ENCODE measurements at regions not wholly inside any gene's neighbourhood (a gene's known extent, or its start where the extent isn't known, plus 50 kb on each side); places are given as distances from the start of the nearest gene placed in this dataset.

DNA sequence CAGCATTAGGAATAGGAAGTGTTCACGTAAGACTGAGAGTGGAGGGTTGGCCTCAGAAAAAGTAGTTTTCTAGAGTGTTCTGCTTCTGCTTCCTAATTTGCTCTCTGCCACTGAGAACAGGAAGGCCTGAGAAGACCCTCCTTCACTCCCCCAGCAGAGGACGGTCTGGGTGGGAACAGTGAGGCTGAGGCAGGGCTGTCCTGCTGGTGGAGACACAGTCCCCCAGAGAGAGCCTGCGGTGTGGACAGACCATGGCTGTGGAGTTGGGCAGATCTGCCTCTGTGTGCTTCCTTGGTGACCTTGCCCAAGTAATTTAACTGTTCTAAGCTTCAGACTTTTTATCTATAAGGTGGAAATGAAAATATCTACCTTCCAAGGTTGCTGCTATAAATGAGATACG is 182.3 kb downstream of the DACT1 start:
- TF ChIP-seq, protein P1, sequence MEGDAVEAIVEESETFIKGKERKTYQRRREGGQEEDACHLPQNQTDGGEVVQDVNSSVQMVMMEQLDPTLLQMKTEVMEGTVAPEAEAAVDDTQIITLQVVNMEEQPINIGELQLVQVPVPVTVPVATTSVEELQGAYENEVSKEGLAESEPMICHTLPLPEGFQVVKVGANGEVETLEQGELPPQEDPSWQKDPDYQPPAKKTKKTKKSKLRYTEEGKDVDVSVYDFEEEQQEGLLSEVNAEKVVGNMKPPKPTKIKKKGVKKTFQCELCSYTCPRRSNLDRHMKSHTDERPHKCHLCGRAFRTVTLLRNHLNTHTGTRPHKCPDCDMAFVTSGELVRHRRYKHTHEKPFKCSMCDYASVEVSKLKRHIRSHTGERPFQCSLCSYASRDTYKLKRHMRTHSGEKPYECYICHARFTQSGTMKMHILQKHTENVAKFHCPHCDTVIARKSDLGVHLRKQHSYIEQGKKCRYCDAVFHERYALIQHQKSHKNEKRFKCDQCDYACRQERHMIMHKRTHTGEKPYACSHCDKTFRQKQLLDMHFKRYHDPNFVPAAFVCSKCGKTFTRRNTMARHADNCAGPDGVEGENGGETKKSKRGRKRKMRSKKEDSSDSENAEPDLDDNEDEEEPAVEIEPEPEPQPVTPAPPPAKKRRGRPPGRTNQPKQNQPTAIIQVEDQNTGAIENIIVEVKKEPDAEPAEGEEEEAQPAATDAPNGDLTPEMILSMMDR (IDR thresholded peaks at IDR 0.05; ENCODE audit: low read depth, low read length), result no peak
- no peak overlapping the region for H3K4me3 ChIP-seq (replicated peaks in 1 of 2; ENCODE audit: low read depth in 2 of 2, low read length in 2 of 2)
- DNase-seq (ENCODE audit: low read depth in 2 of 2), result no peak

DNA sequence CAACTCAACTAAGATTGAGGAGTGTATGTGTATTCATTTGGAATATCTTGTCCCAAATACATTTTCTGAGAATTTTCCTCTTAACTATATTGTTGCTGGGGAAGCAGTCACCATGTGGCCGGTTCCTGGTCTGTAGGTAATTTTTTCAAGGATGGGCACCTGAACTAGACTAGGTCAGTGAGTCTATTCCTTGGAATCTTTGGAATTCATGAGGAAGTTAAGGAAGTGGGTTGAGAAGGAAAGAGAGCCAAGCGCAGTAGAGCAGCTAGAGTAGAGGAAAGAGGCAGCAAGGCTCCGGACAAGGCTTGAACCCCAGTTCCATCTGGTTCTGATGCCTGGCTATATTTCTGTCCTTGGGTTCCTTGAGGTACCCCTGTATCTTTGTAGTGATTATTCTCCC is 183.7 kb downstream of the DACT1 start:
- no peak for DNase-seq (ENCODE audit: low read depth in 2 of 2)
- no peak overlapping the region for H3K4me3 ChIP-seq (replicated peaks in 1 of 2; ENCODE audit: low read depth in 2 of 2, low read length in 2 of 2)
- TF ChIP-seq, protein P1 (IDR thresholded peaks at IDR 0.05; ENCODE audit: low read depth, low read length), result no peak

DNA sequence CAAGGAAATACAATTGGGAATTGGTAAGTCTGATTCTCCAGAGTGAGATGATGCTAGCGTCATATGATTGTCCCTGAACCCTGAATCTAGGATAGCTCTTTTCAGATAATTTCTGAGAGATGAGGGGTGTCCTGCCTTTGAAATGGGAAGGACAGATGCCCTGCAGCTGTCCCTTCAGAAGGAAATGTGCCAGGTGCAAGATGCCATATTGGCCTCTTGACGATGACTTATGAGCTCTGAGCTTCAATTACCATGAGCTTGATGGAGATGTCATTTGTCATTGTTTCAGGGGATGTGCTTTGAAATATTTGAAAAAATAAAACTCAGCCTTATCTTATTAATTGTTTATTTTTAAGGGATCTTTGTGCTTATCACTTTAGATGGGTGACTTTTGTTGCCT is 185.1 kb downstream of the DACT1 start:
- H3K4me3 ChIP-seq (replicated peaks in 1 of 2; ENCODE audit: low read depth in 2 of 2, low read length in 2 of 2), result no peak overlapping the region
- DNase-seq (ENCODE audit: low read depth in 2 of 2), result no peak
- TF ChIP-seq, protein P1 (IDR thresholded peaks at IDR 0.05; ENCODE audit: low read depth, low read length), result no peak

DNA sequence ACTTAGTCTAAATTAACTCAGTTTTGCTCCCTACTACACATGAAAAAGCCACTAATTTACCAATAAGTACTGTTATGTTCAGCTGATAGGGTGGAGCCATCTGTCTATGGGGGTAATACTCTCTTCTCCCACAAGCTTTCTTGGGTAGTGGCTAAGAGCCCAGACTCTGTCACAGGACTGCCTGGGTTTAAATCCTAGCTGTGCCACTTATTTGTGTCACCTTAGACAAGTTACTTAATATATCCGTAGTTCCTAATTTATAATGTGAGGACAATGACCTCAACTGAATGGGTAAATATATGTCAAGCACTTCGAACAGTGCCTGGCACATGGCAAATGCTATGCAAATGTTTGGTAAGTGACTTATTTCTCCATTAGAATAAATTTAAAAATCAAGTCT is 185.6 kb downstream of the DACT1 start:
- no peak for DNase-seq (ENCODE audit: low read depth in 2 of 2)
- TF ChIP-seq, protein P1 (IDR thresholded peaks at IDR 0.05; ENCODE audit: low read depth, low read length), result no peak

DNA sequence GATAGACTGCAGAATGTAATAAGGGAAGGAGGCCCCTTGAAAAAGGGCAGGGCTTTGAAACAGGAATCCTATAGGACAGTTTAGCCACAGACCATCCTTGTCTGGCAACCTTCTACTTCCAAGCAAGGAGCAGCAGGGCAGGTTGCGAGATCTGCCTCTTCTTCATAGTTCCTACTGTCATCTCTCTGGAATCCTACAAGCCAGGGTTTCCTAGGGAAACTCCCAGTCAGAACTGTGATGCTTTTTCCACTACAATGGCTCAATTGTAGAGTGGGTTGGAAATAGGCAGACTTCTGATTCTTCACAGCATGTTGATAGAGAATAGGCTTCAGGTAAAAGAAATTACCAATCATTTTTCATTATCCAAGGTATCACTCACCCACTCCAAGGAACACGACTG is 186.3 kb downstream of the DACT1 start:
- H3K4me3 ChIP-seq (replicated peaks in 1 of 2; ENCODE audit: low read depth in 2 of 2, low read length in 2 of 2), result no peak overlapping the region
- DNase-seq (ENCODE audit: low read depth in 2 of 2), result no peak
- TF ChIP-seq, protein P1 (IDR thresholded peaks at IDR 0.05; ENCODE audit: low read depth, low read length), result no peak

More for the DNA sequence above, 185.6 kb downstream of the DACT1 start:
- H3K4me3 ChIP-seq (replicated peaks in 1 of 2; ENCODE audit: low read depth in 2 of 2, low read length in 2 of 2), result no peak overlapping the region

DNA sequence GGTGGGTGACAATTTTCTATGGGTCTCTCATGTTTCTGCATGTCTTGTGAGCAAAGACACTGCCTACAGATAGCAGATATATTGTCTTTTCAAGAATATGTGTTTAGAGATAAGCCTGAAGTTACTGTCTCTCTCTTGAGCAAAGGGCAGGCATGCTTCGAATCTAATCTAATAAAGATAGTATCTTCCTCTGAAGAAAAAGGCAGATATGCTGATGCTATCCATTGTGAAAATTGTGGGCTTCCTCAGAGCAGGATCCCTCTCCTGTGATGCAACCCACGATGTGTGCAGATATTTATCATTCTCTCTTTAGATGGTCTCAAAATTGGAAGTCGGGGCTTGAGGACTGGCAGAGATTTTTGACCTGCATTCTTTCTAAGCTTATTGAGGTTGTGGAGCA is 187.0 kb downstream of the DACT1 start:
- no peak overlapping the region for H3K4me3 ChIP-seq (replicated peaks in 1 of 2; ENCODE audit: low read depth in 2 of 2, low read length in 2 of 2)
- TF ChIP-seq, protein P1 (IDR thresholded peaks at IDR 0.05; ENCODE audit: low read depth, low read length), result no peak
- no peak for DNase-seq (ENCODE audit: low read depth in 2 of 2)

DNA sequence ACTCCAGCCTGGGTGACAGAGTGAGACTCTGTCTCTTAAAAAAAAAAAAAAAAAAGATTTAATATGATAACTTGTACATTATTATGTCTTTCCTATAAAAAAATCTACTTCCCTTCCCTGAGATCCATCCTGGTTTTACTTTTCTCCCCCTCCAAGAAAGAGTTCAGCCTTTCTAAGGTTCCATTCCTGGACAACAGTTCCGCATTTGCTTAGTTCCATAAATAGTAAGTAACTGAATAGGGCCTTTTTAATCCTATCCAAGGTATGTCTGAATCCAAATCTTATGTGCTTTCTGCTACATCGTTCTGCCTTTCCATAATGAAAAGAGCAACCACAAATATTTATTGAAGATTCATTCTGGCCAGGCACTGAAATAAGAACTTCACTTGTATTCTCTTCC is 187.8 kb downstream of the DACT1 start:
- DNase-seq (ENCODE audit: low read depth in 2 of 2), result no peak
- no peak overlapping the region for H3K4me3 ChIP-seq (replicated peaks in 1 of 2; ENCODE audit: low read depth in 2 of 2, low read length in 2 of 2)
- TF ChIP-seq, protein P1 (IDR thresholded peaks at IDR 0.05; ENCODE audit: low read depth, low read length), result no peak

All from cardiac fibroblast (primary cell).